ENCODE measurements at regions not wholly inside any gene's neighbourhood (a gene's known extent, or its start where the extent isn't known, plus 50 kb on each side); places are given as distances from the start of the nearest gene placed in this dataset.
A peak's percentile ranks its signal among the peaks of the same experiment; 100 is the strongest.

DNA sequence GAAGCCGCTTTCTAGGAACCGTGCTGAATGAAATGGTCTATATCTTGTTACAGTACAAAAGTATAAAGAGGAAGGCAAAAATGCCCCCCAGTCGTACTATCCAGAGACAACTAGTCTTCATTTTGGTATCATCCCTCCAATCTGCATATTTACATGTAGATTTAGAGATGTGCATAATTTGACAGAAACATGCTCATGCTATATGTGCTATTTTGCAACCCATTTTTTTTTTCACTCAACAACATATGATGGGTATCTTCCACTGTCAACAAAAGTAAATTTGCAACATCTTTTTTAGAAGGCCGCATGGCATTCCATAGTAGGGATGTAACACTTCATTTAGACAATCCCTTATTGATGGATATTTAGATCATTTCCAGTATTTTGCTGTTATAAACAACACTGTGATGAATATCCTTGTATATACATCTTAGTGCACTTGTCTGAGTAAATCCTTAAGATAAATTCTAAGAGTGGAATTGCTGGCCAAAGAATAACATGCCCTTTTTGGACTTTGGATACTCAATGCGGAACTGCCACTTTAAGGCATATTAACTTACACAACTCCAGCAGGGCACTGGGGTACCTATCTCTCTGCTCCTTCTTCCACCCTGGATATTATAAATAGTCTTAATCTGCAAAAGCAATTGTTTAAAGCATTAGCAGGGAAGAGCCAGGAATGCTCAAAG, 71.1 kb upstream of the SH3PXD2B start:
- intact Hi-C loops (cut with DNase I; ENCODE audit: low total_unique reads): no loop called here
- Histone ChIP-seq H3K27me3 (no peaks in the 10 kb centered on the region), H3K27ac (peak overlapping the region in 1 of 2 donors; percentile 60), H3K36me3 (no peaks in the 10 kb centered on the region), H3K9me3 (peaks cover 0 to 5% of the 10 kb centered on the region in 2 donors), H3K4me3 (no peak overlapping the region), H3K4me1 (peaks cover 0 to 5% of the 10 kb centered on the region in 2 donors)
- TF ChIP-seq, protein P1, sequence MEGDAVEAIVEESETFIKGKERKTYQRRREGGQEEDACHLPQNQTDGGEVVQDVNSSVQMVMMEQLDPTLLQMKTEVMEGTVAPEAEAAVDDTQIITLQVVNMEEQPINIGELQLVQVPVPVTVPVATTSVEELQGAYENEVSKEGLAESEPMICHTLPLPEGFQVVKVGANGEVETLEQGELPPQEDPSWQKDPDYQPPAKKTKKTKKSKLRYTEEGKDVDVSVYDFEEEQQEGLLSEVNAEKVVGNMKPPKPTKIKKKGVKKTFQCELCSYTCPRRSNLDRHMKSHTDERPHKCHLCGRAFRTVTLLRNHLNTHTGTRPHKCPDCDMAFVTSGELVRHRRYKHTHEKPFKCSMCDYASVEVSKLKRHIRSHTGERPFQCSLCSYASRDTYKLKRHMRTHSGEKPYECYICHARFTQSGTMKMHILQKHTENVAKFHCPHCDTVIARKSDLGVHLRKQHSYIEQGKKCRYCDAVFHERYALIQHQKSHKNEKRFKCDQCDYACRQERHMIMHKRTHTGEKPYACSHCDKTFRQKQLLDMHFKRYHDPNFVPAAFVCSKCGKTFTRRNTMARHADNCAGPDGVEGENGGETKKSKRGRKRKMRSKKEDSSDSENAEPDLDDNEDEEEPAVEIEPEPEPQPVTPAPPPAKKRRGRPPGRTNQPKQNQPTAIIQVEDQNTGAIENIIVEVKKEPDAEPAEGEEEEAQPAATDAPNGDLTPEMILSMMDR (IDR thresholded peaks at IDR 0.05): no peak
- no peak for TF ChIP-seq POLR2A (IDR thresholded peaks at IDR 0.05)
- no peak for DNase-seq

DNA sequence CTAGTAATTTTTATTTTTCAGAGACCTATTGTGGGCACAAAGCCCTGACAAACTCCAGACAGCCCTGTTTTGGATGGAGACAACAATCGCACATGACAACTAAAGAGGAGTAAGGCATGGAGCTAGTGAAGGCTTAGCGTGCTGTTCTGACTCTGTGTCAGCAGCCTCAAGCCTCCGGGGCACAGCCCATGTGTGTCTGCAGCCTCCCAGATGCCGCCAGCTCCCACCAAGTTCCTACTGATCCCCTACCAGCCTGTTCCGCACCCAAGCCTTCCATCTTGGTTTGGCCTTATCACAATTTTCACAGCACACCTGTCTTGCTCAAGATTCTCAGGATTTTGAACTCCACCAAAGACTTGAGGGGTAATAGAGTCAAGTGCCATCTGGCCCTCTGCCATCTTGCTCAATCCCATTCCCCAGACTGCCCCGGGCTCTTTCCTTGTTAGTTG, 70.3 kb upstream of the SH3PXD2B start:
- Histone ChIP-seq H3K36me3 (no peaks in the 10 kb centered on the region), H3K27me3 (no peaks in the 10 kb centered on the region), H3K27ac (peak overlapping the region; percentile 6 to 60), H3K4me3 (no peak overlapping the region), H3K4me1 (peaks cover 0 to 5% of the 10 kb centered on the region in 2 donors), H3K9me3 (peaks cover 0 to 5% of the 10 kb centered on the region in 2 donors)
- TF ChIP-seq, protein P1 (IDR thresholded peaks at IDR 0.05): no peak
- TF ChIP-seq POLR2A (IDR thresholded peaks at IDR 0.05): no peak
- intact Hi-C loops (cut with DNase I; ENCODE audit: low total_unique reads): no loop called here
- peak; percentile 70 to 76 for DNase-seq

DNA sequence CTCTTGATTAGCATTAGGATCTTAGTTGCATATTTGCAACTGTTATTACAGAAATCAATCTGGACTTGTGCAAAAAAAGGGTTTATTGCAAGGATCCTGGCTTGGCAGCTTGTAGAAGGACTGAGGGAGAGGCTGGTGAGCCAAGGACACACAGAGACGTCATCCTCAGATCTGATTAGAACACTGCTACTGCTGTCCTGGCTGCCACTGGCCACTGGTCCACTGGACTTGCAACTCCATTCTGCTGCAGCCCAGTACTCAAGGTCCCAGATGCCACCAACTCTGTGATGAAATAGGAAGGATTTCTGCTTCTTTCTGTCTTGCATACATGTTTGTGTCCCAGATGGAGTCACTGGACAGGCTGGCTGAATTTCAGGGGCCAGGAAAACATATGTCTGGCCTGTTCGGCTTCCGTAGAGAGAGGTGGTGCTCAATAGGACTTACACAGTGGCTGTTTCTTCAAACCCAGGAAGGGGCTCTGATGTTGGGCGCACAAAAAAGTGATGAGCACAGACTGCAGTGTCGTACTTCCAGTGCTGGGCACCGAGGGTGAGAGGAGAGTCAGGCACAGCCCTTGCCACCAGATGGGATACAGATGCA, 68.9 kb upstream of the SH3PXD2B start:
- peaks cover 0 to 5% of the 10 kb centered on the region in 2 donors for H3K4me1 ChIP-seq
- intact Hi-C loops (cut with DNase I; ENCODE audit: low total_unique reads): no loop called here

DNA sequence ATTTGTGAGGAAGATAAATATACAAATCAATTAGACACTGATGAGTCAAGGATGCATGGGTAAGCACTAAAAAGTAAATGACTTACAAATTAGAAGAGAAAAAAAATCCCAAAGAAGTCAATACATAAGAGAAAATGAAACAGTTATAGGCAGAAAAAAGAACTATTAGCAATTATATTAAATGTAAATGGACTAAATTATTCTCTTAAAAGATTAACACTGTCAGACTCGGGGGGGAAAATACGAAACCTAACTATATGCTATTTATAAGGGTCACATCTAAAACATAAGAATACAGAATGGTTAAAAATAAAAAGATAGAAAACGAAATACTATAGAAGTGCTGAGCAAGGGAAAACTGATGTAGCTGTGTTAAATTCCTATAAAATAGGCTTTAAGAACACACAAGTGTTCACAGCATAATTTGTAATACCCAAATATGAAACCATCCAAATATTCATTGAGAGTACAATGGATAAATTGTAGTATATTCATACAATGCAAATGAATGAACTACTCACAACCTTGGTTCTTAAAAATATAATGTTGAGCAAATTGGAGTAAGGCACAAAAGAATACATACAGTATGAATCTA, 67.1 kb upstream of the SH3PXD2B start:
- Histone ChIP-seq H3K4me3 (no peak overlapping the region), H3K27me3 (no peaks in the 10 kb centered on the region), H3K4me1 (peaks cover 0 to 5% of the 10 kb centered on the region in 2 donors), H3K9me3 (peaks cover 0 to 5% of the 10 kb centered on the region in 2 donors), H3K27ac (no peak overlapping the region), H3K36me3 (no peaks in the 10 kb centered on the region)
- DNase-seq: no peak
- intact Hi-C loops (cut with DNase I; ENCODE audit: low total_unique reads): no loop called here
- TF ChIP-seq, protein P1 (IDR thresholded peaks at IDR 0.05): no peak
- no peak for TF ChIP-seq POLR2A (IDR thresholded peaks at IDR 0.05)

More for the DNA sequence above, 68.9 kb upstream of the SH3PXD2B start:
- no peak for TF ChIP-seq POLR2A (IDR thresholded peaks at IDR 0.05)
- TF ChIP-seq, protein P1 (IDR thresholded peaks at IDR 0.05): no peak
- no peak for DNase-seq
- Histone ChIP-seq H3K27me3 (no peaks in the 10 kb centered on the region), H3K36me3 (no peaks in the 10 kb centered on the region), H3K4me3 (no peak overlapping the region), H3K9me3 (peaks cover 0 to 5% of the 10 kb centered on the region in 2 donors), H3K27ac (no peak overlapping the region)

DNA sequence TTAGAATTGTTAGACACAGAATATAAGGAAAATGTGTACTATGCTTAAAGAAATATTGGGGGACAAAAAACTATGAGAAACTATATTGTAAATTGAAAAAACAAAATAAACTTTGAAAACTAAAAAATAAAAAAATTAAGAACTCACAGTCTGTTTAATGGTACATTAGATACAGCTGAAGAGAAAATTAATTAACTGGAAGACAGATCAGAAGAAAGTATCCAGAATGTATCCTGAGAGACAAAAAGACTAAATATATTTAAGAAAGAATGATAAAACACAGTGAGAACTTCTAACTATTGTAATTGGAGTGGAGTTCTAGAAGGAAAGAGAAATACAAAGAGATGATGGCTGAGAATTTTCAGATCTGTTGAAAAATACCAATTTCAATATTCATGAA, 57.6 kb upstream of the SH3PXD2B start:
- DNase-seq: no peak
- H3K4me1 ChIP-seq: no peaks in the 10 kb centered on the region
- TF ChIP-seq POLR2A (IDR thresholded peaks at IDR 0.05): no peak
- TF ChIP-seq, protein P1 (IDR thresholded peaks at IDR 0.05): no peak

More for the DNA sequence above, 57.6 kb upstream of the SH3PXD2B start:
- intact Hi-C loops (cut with DNase I; ENCODE audit: low total_unique reads): no loop called here
- Histone ChIP-seq H3K27me3 (no peaks in the 10 kb centered on the region), H3K4me3 (no peak overlapping the region), H3K36me3 (no peaks in the 10 kb centered on the region), H3K27ac (no peak overlapping the region), H3K9me3 (peaks cover 0 to 11% of the 10 kb centered on the region in 2 donors)
